Neural cell (in vitro differentiated cells): ENCODE measurements at regions not wholly inside any gene's neighbourhood (a gene's known extent, or its start where the extent isn't known, plus 50 kb on each side); places are given as distances from the start of the nearest gene placed in this dataset.

Source experiments
- EZH2 ChIP-seq: fragments of 200-600, 300-800 bp; shearing (Covaris generic), sonication (generic); IDR thresholded peaks from 2 replicates; pipeline ENCODE4 v1.6.1; 2014; ENCODE audit warnings: antibody characterized with exemption, low read length, borderline replicate concordance, mild to moderate bottlenecking; ENCODE audit not compliant: insufficient read depth, poor library complexity, severe bottlenecking
- TF ChIP-seq, protein P1 (sequence below): fragments of 450-650 bp; IDR thresholded peaks from 2 replicates; pipeline ENCODE4 v1.5.1; 2014; ENCODE audit warnings: antibody characterized with exemption, mild to moderate bottlenecking, moderate library complexity; ENCODE audit not compliant: poor library complexity, severe bottlenecking

DNA sequence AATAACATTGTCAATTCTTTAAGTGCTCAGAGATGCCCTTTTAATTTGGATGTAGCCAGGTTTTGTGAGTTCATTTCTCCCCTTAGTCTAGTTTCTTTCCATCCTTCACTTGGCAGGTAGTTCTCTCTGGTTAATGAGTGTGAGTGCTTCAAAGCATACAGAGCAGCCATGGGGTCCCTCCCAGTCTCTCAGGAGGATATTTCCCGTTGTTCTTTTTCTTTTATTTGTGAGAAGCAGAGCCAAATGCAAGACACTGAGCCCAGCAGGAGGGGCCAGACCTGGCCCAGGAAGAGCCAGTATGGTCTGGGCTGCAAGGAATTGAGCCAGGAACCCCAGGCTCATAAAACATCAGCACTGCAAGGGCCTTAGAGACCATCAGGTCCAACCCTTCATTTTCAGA, 52.4 kb downstream of the PLCE1 start:
- TF ChIP-seq, protein P1, sequence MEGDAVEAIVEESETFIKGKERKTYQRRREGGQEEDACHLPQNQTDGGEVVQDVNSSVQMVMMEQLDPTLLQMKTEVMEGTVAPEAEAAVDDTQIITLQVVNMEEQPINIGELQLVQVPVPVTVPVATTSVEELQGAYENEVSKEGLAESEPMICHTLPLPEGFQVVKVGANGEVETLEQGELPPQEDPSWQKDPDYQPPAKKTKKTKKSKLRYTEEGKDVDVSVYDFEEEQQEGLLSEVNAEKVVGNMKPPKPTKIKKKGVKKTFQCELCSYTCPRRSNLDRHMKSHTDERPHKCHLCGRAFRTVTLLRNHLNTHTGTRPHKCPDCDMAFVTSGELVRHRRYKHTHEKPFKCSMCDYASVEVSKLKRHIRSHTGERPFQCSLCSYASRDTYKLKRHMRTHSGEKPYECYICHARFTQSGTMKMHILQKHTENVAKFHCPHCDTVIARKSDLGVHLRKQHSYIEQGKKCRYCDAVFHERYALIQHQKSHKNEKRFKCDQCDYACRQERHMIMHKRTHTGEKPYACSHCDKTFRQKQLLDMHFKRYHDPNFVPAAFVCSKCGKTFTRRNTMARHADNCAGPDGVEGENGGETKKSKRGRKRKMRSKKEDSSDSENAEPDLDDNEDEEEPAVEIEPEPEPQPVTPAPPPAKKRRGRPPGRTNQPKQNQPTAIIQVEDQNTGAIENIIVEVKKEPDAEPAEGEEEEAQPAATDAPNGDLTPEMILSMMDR: no peak
- TF ChIP-seq EZH2: no peak
